GM03348 (cell line): ENCODE measurements at regions not wholly inside any gene's neighbourhood (a gene's known extent, or its start where the extent isn't known, plus 50 kb on each side); places are given as distances from the start of the nearest gene placed in this dataset.

Experiments
- DNase-seq: peaks from one replicate; pipeline ENCODE4 v3.0.0; 2012; ENCODE audit warnings: low spot score

DNA sequence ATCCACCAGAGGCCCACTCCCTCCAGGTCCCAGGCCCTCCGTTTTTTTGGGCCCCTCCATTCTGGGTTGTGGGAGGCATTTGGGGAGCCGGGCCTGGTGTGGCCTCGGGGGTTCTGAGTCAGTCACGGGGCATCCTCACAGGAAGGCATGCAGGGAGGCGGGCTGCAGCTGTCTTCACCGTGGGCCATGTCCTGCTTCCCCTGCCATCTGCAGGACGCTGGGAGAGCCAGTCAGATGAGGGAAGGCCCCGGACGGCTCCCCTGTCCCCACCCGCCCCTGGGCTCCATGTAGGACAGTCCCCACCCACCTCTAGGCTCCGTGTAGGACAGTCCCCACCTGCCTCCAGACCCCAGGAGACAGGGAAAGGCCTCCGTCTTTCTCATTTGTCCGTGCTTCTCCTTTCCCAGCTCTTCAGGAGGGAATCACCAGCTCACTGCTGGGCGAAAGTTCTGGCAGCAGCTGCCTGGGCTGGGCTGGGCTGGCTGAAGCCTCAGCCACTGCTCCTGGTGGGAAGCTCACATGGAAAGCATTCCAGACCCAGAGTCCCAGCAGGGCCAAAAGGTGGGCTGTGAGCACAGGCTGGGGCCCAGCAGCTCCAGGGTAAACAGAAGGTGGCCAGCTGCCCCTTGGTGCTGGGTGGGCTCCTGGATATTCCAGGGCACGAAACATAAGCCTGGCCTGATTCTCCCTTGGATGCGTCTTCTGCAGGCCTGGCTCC, 217.8 kb downstream of the KIF26A start:
- no peak for DNase-seq

DNA sequence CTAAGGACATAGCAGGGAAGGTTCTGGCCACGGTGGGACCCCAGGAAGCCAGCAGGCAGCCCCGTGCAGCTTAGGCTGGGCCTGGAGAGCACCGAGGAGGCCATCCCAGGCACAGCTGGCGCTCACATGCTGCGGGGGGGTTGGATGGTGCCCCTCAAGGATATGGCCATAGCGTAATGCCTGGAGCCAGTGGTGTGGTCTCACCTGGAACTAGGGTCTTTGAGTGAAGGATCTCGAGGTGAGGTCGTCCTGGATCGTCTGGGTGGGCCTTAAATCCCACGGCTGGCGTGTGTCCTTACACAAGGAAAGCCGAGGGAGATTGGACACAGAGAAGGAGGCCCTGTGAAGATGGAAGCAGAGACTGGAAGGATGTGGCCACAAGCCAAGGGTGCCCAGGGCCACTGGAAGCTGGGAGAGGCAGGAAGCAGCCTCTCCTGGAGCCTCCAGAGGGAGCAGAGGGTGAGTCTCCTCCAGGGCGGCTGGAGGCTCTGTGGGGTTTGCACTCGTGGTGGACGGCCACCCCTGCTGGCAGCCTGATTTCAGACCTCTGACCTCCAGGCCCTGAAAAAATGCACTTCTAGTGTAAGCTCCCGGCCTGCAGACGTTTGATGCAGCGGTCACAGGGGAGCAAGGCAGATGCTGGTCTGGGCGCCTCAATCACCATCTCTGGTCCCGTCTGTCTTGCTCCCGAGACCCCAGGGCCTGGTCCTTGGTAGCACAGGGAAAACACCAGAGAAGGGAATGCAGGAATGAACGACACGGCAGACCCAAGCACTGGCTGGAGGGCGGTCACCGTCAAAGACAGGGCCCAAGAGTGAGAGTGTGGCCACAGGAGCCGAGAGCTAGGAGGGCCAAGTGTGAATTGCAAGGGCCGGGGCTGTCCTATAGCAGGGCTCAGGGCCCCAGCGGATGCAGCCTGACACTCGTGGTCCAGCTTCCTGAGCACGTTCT, 218.6 kb downstream of the KIF26A start:
- DNase-seq = no peak

DNA sequence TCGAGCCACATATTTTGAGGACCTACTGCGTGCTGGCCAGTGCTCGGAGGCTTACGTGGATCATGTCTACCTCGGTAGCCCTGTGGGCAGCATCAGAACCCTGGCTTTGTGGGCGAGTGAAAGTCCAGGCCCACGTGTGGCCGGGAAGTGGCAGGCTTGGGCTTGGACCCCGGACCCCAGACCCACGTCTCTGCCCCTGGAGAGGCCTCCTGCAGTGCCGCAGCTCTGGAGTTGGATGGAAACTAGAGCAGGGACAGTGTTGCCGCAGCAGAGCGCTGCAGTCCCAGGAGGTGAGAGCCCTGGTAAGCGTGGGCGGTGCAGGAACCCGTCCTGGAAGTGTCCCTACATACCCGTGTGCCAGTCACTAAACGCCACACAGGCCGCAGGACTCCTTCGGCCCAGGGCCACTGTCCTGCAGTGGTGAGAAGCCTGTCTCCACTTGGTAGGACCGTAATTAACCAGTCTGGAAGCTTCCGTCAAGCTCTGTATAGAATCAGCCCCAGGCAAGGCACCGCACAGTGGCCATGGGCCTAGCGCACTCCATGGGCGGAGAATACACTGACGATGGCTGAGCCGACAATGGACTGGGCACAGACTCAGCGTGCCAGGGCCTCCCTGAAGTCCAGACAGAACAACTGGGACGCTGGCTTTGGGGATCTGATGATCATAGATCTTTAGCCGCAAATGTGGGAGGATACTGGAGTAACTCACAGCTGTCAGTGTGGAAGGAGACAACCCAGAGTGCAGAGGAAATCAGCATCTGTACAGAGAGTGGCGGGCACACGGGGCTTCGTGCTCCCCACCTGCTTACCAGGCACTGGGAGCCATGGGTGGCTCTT, 219.5 kb downstream of the KIF26A start:
- DNase-seq = no peak

DNA sequence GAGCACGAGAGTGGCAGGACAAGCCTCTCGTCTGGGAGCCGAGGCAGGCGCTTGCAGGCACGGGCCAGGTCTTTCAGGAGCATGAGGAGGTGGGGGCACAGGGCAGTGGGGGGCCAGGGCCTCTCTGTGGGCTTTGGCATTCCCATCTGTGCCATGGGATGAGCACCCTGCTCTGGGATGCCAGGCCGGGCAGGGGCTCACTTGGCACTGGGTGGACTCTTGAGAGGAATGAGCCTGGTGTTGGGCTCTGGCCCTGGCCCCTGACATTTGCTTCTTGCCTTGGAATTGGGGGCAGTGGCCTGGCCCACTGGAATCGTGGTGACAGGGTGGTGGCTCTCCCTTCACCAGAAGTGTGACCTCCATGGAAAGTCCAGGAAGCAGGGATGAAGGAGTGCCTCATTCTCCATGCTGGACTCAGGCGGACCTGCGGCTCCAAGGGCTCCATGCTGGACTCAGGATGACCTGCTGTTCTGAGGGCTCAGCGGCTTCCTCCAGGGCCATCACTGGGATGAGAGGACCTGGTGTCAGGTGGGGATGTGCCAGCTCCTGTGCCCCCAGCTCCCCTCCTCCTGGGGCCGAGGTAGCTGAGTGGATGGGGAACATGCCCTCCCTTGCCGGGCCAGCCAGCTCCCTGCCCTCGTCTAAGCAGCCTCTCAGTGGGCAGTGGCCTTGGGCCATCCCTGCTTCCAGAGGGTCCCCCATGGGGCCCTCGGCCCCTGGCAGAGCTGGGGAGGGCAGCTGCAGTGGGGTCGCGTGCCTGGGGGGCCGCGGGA, 220.3 kb downstream of the KIF26A start:
- no peak for DNase-seq

DNA sequence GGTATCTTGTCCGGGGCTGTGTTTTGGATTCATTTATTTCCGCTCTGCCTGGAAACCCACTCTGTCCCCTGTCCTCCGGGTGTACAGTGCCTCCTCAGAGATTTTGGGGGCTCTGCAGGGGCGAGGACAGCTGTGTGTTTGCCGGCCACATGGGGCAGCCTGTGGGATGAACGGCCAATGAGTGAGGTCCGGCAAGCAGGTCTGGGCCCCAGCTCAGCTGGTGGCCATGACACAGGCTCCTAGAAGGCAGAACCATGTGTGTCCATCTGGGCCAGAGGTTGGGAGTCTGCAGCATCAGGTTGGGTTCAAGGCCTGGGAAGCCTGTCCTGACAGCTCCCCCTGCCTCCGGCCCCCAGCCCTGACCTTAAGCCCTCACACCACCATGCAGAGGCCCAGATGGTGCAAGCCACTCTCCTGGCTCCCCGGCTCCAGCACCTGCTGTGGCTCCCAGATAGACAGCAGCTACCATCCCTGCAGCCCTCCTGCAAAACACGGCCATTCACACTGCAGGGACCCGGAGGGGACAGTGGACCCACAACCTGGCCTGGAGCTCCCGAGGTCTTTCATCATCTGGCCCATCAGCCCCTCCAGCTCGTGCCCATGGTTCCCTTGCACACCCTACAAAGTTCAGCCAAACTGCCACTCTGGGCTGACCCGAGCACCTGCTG, 220.1 kb upstream of the C14orf180 start:
- DNase-seq = no peak

DNA sequence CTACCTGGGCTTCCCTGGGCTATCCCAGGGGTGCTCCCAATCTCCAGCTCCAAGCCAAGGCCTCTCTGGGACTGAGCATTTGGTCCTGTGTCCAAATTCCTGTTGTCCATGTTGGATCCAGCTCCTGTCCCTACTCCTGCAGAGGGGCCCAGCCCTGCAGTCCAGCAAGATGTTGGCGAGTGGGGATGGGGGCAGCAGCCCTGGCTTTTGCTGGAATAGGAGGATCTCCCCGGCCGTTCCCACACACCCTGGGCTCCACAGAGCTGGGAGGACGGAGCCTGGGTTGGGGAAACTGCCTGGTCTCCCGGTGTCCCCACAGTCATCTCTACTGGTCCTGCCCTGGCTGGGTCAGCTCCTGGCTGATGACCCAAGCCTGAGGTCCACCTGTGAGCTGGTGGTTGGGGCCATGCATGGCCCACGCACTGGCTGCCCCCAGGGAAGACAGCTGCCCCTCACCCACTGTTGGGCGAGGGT, 219.6 kb upstream of the C14orf180 start:
- DNase-seq = no peak

DNA sequence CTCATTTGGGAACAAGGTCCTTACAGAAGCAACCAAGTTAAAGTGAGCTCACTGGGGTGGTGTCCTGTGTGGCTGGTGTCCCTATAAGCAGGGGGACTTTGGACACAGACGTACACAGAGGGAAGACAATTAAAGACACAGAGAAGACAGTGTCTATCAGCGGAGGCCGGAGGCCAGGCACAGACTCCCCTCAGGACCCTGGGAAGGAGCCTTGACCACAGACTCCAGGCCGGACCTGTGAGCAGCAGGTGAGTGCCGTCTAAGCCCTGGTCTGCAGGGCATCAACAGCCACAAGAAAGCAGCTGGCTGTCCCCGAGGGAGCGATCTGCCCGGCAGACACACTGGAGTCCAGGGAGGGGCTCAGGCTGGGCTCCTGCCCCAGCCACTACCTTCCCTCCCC, 219.1 kb upstream of the C14orf180 start:
- no peak for DNase-seq

DNA sequence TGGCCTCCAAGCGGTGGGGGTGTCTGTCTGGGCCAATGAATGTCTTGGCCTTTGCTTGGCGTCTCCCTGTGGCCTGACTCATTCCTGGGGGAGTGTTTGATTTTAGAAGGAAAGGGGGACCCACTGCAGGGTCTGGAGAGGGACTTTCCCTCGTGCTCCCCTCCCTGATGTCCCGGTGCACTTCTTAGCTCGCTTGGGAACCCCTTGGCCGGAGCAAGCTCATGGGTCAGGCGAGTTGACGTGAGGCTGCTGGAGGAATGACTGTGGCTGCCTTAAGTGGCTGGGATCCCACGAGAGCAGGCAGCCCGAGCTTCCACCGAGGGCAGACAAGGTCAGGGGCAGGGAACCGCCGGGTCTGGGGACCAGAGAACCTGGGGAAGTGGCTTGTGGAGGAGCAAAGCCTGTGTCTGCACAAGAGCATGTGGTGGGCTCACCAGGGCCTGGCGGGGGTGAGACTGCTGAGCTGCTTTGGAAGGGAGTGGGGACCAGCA, 218.4 kb upstream of the C14orf180 start:
- DNase-seq = no peak

DNA sequence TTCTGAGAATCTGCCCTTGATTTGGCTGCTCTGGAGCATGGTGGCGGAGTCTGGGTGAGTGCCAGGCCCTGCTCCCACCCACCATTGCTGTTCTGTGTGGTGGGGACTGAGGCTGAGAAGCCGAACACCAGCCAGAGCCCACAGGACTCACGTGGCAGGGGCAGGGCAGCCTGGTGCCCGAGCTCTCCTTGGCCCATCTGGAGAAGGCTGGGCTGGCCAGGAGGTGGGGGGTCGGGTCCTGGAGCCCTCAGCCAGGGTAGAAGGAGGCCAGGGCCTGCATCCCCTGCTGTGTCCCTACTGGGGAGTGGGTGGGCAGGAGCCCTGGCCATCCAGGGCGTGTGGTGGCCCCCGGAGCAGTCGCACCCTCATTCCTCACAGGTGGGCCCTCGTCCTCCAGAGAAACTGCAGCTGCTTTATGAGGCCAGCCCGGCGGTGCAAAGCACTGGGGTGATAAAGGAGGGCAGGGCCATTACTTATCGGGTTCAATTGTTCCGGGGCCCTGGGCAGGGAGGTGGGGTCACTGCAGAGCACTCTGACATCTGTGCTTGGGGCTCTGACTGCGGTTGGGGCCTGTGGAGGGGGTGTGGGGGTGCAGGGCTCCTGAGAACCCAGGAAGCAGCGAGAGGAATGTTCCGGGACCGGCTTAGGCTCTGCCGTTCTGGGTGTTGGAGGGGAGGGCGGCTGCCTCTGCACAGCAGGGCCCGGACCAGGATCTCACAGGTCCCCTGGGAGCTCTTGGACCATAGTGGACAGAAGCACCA, 217.5 kb upstream of the C14orf180 start:
- DNase-seq = no peak

DNA sequence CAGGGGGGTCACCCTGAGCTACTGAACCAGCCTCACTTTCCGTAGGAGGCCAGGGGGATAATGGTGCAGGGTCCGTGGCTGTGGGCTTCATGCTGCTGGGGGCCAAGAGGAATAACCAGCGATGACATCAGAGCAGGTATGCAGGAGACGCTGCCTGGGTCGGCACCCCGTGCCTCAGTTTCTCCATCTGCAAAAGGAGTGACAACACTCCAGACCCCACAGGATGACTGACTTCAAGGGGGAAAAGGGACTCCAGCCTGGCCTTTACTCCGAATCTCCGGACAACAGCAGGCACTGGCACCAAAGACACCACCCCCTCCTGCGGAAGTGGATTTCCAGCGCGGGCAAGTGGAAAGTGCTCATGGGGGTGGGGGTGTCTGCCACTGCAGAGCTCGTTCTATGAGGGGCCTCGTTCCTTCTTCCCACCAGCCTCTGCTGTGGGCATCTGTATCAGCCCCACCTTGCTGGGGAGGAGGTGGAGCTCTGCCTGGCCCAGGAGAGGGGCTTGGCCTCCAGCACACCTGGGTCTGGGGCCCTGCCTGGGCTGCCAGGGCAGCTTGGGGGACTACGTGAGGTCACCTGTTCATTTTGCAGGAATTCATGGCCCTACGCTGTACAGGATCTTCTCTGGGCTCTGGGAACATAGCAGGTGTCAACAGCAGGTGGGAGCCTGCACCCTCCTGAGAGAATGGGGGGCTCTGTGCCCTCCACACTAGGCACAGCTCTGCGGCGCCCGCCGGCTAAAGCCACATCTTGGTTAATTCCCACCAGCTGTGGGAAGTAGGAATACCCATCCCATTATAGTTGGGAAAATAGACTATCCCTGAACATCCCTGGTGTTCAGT, 216.6 kb upstream of the C14orf180 start:
- no peak for DNase-seq

DNA sequence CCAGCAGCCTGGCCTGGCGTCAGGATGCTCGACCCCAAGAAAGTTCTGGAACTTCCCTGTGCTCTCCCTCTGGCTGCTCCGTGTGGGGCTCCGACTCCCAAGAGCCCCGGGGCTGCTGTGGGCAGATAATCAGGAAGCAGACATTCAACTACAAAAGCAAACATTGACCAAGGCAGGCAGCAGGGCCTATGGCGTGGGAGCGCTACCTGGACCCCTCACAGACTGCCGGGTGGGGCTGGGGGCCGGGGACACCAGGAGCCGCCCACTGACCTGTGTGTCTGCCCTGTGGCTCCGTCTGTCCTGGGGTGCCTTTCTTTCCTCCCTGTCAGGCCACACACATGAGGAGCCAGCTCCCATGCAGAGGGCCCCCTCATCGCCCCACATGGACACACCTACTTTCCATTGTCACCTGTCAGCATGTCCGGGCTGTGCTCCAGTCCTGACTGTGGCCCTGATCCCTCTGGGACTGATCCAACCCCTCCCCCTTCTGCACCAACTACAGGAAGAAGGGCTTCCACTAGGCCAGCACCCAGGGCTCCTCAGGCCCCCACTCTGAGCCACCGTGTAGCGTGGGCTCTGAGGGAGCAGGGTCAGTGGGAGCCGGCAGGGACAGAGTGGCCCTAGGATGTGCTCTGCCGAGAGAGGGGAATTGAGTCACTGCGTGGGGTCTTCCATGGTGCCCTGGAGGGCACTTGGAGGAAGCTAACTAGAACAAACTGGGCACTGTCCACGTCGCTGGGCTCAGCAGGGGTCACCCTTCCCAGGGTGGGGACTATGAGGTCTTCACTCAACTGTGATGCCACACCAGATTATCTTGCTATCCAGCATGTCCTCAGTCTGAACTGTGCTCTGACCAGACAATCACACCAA, 215.4 kb upstream of the C14orf180 start:
- DNase-seq = no peak

DNA sequence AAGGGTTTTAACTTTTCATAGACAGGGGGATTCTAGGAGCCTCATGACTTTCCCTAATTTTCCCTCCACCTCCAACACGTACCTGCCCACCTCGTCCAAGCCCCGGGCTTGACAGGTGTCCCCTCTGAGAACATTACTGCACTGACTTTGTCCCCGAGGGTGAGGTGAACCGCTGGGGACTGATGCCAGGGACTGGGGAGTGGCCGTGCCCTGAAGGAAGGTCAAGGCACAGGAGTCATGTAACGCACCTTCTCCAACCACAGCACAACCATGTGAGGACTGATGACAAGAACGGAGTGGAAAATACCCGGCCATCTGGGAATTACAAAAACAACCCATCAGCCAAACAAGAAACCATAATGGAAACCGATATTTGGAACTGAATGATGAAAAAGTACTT, 214.7 kb upstream of the C14orf180 start:
- no peak for DNase-seq

DNA sequence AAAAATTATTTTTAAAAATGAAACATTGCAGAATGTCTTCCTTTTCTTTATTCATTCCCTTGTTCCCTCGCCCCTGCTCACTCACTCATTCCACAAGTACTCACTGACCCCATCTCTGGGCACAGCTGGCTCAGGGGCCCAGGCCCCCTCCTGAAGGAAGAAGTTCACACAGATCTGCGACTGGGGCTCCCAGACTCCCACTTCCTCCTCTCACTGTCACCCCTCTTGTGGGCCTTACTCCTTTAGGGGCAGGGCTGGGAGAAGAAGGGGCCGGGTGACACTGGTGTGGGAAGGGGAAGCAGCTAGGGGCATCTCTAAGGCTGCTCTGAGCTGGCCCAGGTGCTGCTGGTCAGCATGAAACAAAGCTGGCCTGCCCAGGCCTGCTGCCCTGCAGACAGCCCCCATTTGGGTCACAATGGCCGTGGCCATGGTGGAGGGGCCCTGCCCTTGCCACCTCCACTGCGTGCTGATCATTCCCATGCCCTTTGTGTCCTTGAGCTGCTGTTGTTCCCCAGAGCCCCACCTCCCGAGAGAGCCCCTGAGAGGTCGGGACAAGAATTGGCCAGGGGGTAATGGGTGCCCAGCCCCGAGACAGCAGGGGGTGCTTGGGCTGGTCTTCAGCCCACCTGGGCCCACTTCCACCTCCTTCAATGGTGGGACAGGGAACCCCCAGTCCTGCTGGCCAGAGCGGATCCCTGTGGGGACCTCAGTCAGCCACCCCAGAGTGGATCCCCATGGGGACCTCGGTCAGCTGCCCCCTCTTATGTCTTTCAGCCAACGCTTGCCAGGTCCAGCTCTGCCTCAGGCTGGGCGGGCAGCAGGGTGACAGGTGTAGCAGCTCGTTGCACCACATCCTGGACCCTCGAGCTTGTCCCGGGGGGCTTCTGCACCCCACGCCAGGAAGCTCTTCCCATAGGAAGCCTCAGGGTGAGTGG, 212.4 kb upstream of the C14orf180 start:
- DNase-seq = no peak

DNA sequence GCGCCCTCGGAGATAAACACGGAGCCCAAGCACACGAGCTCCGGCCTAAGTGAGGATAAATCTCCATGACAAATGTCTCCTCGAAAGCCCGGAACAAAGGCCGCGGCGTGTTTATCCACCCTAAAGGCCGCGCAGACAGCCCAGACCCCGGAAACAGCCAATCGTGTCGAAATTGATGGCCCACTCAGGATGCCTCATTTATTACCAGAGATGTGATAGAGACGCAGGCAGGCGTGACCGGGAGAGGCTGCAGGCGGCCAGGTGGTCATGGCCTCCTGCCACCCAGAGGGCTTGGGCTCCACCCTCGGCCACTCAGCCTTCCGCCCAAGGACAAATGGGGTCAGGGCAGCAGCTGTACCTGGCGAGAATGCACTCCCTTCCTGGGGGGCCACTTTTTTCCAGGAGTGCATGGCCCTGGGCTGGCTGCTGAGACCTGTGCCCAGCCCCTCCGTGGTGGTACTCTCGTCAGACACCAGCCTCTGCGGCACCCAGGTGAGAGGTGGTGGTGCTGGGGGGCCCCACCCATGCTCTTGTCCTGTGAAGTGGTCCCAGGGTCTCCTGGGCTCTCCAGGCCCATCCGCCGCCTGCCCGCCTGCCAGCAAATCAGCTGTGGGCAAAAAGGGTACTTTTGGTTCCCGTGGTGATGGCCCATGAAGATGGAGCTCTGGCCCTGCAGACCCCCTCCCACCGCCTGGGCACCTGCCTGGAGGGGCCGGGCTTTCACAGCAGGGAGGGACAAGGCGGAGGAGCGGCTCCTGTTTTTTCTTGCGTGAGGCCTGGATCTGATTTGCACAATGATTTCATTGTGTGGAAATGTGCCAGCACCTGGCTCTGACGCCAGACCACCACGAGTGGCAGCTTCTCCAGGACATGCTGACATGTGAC, 211.5 kb upstream of the C14orf180 start:
- no peak for DNase-seq

DNA sequence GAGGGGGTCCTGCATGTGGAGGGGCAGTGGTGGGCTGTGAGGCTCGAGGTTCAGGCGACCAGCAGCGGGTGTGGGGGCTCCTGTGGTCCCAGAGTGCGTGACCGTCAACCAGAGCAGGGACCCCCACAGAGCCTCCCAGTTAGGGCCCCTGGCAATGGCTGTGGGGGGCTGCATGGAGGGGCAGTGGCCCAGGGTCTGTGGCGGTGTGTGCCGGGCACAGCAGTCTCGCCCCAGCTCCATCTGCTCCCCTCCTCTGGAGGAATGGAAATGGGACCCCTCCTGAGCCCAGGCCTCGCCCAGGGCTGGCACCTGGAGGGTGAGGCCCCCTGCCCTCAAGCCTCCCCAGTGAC, 210.8 kb upstream of the C14orf180 start:
- DNase-seq = no peak

DNA sequence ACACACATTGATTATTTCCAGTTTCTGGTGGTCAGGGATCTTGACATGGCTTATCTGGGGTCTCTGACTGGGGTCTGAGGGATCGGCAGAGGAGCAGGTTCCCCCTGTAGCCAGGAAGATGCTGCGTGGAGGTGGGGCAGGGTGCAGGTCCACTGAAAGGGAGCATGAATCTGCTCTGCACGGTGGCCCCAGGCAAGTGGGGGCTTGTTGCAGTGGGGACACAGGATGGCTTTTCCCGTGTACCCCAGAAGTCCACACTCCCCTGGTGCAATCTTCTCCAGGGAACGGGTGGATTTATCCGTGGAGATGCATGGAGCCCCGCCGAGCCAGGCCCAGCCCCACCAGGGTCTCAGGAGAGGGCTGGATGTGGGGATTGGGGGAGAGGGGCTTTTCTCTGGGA, 210.4 kb upstream of the C14orf180 start:
- DNase-seq = no peak
